Liver (tissue), 8 donors: ENCODE measurements at regions not wholly inside any gene's neighbourhood (a gene's known extent, or its start where the extent isn't known, plus 50 kb on each side); places are given as distances from the start of the nearest gene placed in this dataset.

ENCODE experiments used
- DNase-seq: peaks from one replicate; pipeline ENCODE4 v3.0.0-alpha.2; 2017; ENCODE audit warnings: low spot score
- H3K27ac ChIP-seq, 2 donors: one replicate each; pipeline ENCODE4 v1.7.0; 2013; ENCODE audit warnings: inconsistent platforms in 2 of 2, low read length in 2 of 2, control low read depth in 1 of 2, low read depth in 1 of 2, mild to moderate bottlenecking in 1 of 2
- H3K27me3 ChIP-seq, 4 donors: one replicate each; pipeline versions ENCODE4 v1.6.1 to v1.7.0; 2013; ENCODE audit warnings: low read length in 3 of 4, inconsistent platforms in 1 of 4, mild to moderate bottlenecking in 1 of 4, moderate library complexity in 1 of 4; ENCODE audit not compliant: control insufficient read depth in 4 of 4, insufficient read depth in 4 of 4
- H3K36me3 ChIP-seq, 4 donors: one replicate each; pipeline versions ENCODE4 v1.6.1 to v1.7.0; 2013; ENCODE audit warnings: low read length in 3 of 4, mild to moderate bottlenecking in 3 of 4, low read depth in 1 of 4, moderate library complexity in 1 of 4; ENCODE audit not compliant: control insufficient read depth in 4 of 4, insufficient read depth in 3 of 4
- H3K4me1 ChIP-seq, 4 donors: one replicate each; pipeline versions ENCODE4 v1.6.1 to v1.7.0; 2013; ENCODE audit warnings: low read length in 3 of 4, mild to moderate bottlenecking in 3 of 4, moderate library complexity in 1 of 4; ENCODE audit not compliant: control insufficient read depth in 4 of 4, insufficient read depth in 4 of 4
- H3K4me3 ChIP-seq, 3 donors: one replicate each; pipeline versions ENCODE4 v1.6.1 to v1.7.0; 2013; ENCODE audit warnings: low read length in 3 of 3, control low read depth in 1 of 3, low read depth in 1 of 3, mild to moderate bottlenecking in 1 of 3
- H3K9ac ChIP-seq, 2 donors: one replicate each; pipeline ENCODE4 v1.7.0; 2013; ENCODE audit warnings: low read length in 2 of 2, mild to moderate bottlenecking in 2 of 2, moderate library complexity in 2 of 2, control low read depth in 1 of 2, low read depth in 1 of 2
- H3K9me3 ChIP-seq, 4 donors: one replicate each; pipeline versions ENCODE4 v1.6.1 to v1.7.0; 2013; ENCODE audit warnings: low read length in 3 of 4; ENCODE audit not compliant: control insufficient read depth in 4 of 4
- ATF3 ChIP-seq: IDR thresholded peaks from 2 replicates; pipeline ENCODE4 v1.6.1; 2016; ENCODE audit warnings: antibody characterized with exemption
- CTCF ChIP-seq: fragments of 150-350 bp; IDR thresholded peaks from 2 replicates; pipeline ENCODE4 v1.5.1; 2017; ENCODE audit warnings: improper control_type of control experiment, low read depth, low read length; ENCODE audit not compliant: missing input control
- EGR1 ChIP-seq, 2 donors: IDR thresholded peaks; 2 replicates each; pipeline ENCODE4 v1.6.1; 2016 to 2018; ENCODE audit warnings: antibody characterized with exemption in 2 of 2, low read depth in 2 of 2
- FOXA1 ChIP-seq: IDR thresholded peaks from 2 replicates; pipeline ENCODE4 v1.6.1; 2016; ENCODE audit warnings: antibody characterized with exemption
- FOXA2 ChIP-seq: IDR thresholded peaks from 2 replicates; pipeline ENCODE4 v1.6.1; 2016; ENCODE audit warnings: antibody characterized with exemption
- GABPA ChIP-seq, 2 donors: IDR thresholded peaks in 1 of 2; conservative IDR thresholded peaks in 1 of 2; 2 replicates each; pipeline ENCODE4 v1.6.1; 2016; ENCODE audit warnings: antibody characterized with exemption in 2 of 2, mild to moderate bottlenecking in 1 of 2, moderate library complexity in 1 of 2
- HNF4A ChIP-seq, 2 donors: conservative IDR thresholded peaks; 2 replicates each; pipeline ENCODE4 v1.6.1; 2016; ENCODE audit warnings: antibody characterized with exemption in 2 of 2, mild to moderate bottlenecking in 2 of 2
- HNF4G ChIP-seq: IDR thresholded peaks from 2 replicates; pipeline ENCODE4 v1.6.1; 2016; ENCODE audit warnings: antibody characterized with exemption
- JUND ChIP-seq, 2 donors: IDR thresholded peaks; 2 replicates each; pipeline ENCODE4 v1.6.1; 2016; ENCODE audit warnings: antibody characterized with exemption in 2 of 2
- MAX ChIP-seq: IDR thresholded peaks from 2 replicates; pipeline ENCODE4 v1.6.1; 2016; ENCODE audit warnings: antibody characterized with exemption
- NR2F2 ChIP-seq: IDR thresholded peaks from 2 replicates; pipeline ENCODE4 v1.6.1; 2016; ENCODE audit warnings: antibody characterized with exemption
- RAD21 ChIP-seq, 2 donors: IDR thresholded peaks; 2 replicates each; pipeline ENCODE4 v1.6.1; 2016; ENCODE audit warnings: antibody characterized with exemption in 2 of 2, mild to moderate bottlenecking in 2 of 2
- RXRA ChIP-seq, 2 donors: IDR thresholded peaks; 2 replicates each; pipeline ENCODE4 v1.6.1; 2017 to 2018; ENCODE audit warnings: antibody characterized with exemption in 2 of 2, mild to moderate bottlenecking in 1 of 2
- SP1 ChIP-seq: IDR thresholded peaks from 2 replicates; pipeline ENCODE4 v1.6.1; 2018; ENCODE audit warnings: antibody characterized with exemption, mild to moderate bottlenecking
- TAF1 ChIP-seq: conservative IDR thresholded peaks from 2 replicates; pipeline ENCODE4 v1.6.1; 2016; ENCODE audit warnings: antibody characterized with exemption, mild to moderate bottlenecking
- YY1 ChIP-seq: IDR thresholded peaks from 2 replicates; pipeline ENCODE4 v1.6.1; 2016; ENCODE audit warnings: antibody characterized with exemption, mild to moderate bottlenecking
- ZBTB33 ChIP-seq: IDR thresholded peaks from 2 replicates; pipeline ENCODE4 v1.6.1; 2016; ENCODE audit warnings: antibody characterized with exemption
- WGBS: extraction: QIAGEN DNeasy Blood & Tissue Kit; methylation state at CpG from one replicate; pipeline ENCODE4 v1.1.7; 2013; 5-methylcytosine and 5-hydroxymethylcytosine counted together
- TF ChIP-seq, protein P1 (sequence below): IDR thresholded peaks from 2 replicates; pipeline ENCODE4 v1.6.1; 2016; ENCODE audit warnings: antibody characterized with exemption, mild to moderate bottlenecking
- donor health status: healthy.
- donor health status: healthy.
- donor health status: healthy.
- donor health status: healthy.
- donor health status: healthy.

GRCh38 chr1:98487620-98488019 lies 173.9 kb upstream of the SNX7 start:
- Histone ChIP-seq H3K9ac (no peak overlapping the region), H3K36me3 (no peaks in the 10 kb centered on the region), H3K27ac (no peak overlapping the region), H3K27me3 (no peaks in the 10 kb centered on the region), H3K4me1 (no peaks in the 10 kb centered on the region), H3K9me3 (no peaks in the 10 kb centered on the region), H3K4me3 (no peak overlapping the region)
- DNase-seq, result no peak
- WGBS, result 91% methylated on average over 5 of the region's 5 CpGs
- no peak for TF ChIP-seq ATF3
- no peak for TF ChIP-seq ZBTB33
- no peak for TF ChIP-seq EGR1 (IDR thresholded peaks at IDR 0.05; ENCODE audit: low read depth in 2 of 2)
- no peak for TF ChIP-seq RAD21 (IDR thresholded peaks at IDR 0.05)
- no peak for TF ChIP-seq TAF1
- no peak for TF ChIP-seq GABPA (IDR thresholded peaks at IDR 0.05 in 1 of 2, conservative IDR thresholded peaks at IDR 0.05 in 1 of 2)
- no peak for TF ChIP-seq FOXA2
- no peak for TF ChIP-seq NR2F2
- no peak for TF ChIP-seq JUND (IDR thresholded peaks at IDR 0.05)
- TF ChIP-seq HNF4G, result no peak
- TF ChIP-seq HNF4A (conservative IDR thresholded peaks at IDR 0.05), result no peak
- TF ChIP-seq CTCF, result no peak
- TF ChIP-seq FOXA1, result no peak
- TF ChIP-seq MAX, result no peak
- no peak for TF ChIP-seq SP1
- TF ChIP-seq RXRA (IDR thresholded peaks at IDR 0.05), result no peak
- TF ChIP-seq YY1, result no peak

- Histone ChIP-seq H3K4me1 (no peaks in the 10 kb centered on the region), H3K36me3 (no peaks in the 10 kb centered on the region), H3K4me3 (no peak overlapping the region), H3K9me3 (no peaks in the 10 kb centered on the region), H3K27me3 (no peaks in the 10 kb centered on the region), H3K27ac (no peak overlapping the region), H3K9ac (no peak overlapping the region)
- TF ChIP-seq, protein P1, sequence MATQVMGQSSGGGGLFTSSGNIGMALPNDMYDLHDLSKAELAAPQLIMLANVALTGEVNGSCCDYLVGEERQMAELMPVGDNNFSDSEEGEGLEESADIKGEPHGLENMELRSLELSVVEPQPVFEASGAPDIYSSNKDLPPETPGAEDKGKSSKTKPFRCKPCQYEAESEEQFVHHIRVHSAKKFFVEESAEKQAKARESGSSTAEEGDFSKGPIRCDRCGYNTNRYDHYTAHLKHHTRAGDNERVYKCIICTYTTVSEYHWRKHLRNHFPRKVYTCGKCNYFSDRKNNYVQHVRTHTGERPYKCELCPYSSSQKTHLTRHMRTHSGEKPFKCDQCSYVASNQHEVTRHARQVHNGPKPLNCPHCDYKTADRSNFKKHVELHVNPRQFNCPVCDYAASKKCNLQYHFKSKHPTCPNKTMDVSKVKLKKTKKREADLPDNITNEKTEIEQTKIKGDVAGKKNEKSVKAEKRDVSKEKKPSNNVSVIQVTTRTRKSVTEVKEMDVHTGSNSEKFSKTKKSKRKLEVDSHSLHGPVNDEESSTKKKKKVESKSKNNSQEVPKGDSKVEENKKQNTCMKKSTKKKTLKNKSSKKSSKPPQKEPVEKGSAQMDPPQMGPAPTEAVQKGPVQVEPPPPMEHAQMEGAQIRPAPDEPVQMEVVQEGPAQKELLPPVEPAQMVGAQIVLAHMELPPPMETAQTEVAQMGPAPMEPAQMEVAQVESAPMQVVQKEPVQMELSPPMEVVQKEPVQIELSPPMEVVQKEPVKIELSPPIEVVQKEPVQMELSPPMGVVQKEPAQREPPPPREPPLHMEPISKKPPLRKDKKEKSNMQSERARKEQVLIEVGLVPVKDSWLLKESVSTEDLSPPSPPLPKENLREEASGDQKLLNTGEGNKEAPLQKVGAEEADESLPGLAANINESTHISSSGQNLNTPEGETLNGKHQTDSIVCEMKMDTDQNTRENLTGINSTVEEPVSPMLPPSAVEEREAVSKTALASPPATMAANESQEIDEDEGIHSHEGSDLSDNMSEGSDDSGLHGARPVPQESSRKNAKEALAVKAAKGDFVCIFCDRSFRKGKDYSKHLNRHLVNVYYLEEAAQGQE, result no peak
- TF ChIP-seq RXRA (IDR thresholded peaks at IDR 0.05) (no peak), RAD21 (IDR thresholded peaks at IDR 0.05) (no peak), MAX (no peak), CTCF (no peak), TAF1 (no peak), NR2F2 (no peak), YY1 (no peak), HNF4A (conservative IDR thresholded peaks at IDR 0.05) (no peak)
- no peak for DNase-seq
- 89% methylated on average over 3 of the region's 3 CpGs for WGBS
Observed at GRCh38 chr1:98482611-98483010, 178.9 kb upstream of the SNX7 start.
